ENCODE measurements at regions not wholly inside any gene's neighbourhood (a gene's known extent, or its start where the extent isn't known, plus 50 kb on each side); places are given as distances from the start of the nearest gene placed in this dataset.
"Not testable (repeated sequence)": the region's sequence is repeated elsewhere in the genome, so short reads cannot be mapped to it uniquely, and the experiment has no call there.

DNA sequence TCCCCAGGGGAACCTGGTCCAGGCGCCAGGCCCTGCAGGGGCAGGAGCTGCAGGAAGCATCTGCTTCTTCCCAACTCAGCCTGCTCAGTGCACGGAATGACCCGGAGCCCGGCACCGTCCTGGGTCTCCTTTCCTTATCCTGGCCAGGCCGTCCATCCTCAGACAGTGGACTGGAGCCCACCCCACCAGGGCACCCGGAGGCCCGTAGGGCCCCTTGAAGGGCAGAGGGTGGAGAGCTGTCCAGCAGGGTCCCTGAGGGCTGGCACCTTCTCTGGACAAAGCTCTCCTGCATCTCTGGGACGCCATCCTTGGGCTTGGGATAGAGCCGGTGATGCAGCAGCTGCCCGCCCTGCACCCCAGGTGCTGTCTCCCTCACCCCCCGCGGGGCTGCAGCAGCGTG lies 207.9 kb downstream of the TMEM121 start:
- TF ChIP-seq, protein P1, sequence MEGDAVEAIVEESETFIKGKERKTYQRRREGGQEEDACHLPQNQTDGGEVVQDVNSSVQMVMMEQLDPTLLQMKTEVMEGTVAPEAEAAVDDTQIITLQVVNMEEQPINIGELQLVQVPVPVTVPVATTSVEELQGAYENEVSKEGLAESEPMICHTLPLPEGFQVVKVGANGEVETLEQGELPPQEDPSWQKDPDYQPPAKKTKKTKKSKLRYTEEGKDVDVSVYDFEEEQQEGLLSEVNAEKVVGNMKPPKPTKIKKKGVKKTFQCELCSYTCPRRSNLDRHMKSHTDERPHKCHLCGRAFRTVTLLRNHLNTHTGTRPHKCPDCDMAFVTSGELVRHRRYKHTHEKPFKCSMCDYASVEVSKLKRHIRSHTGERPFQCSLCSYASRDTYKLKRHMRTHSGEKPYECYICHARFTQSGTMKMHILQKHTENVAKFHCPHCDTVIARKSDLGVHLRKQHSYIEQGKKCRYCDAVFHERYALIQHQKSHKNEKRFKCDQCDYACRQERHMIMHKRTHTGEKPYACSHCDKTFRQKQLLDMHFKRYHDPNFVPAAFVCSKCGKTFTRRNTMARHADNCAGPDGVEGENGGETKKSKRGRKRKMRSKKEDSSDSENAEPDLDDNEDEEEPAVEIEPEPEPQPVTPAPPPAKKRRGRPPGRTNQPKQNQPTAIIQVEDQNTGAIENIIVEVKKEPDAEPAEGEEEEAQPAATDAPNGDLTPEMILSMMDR (conservative IDR thresholded peaks at IDR 0.05; ENCODE audit: low read depth, low read length): not testable (repeated sequence)
- TF ChIP-seq EZH2 (IDR thresholded peaks at IDR 0.05; ENCODE audit: low read length, unreplicated experiment): not testable (repeated sequence)
